Gastrocnemius medialis (tissue), 4 donors: ENCODE measurements at regions not wholly inside any gene's neighbourhood (a gene's known extent, or its start where the extent isn't known, plus 50 kb on each side); places are given as distances from the start of the nearest gene placed in this dataset.

Experiments
- ATAC-seq, 2 donors: fragments of 150-250 bp; one replicate each; pipeline ENCODE4 v1.9.1; 2016
- DNase-seq, 2 donors: peaks; one replicate each; pipeline ENCODE4 v3.0.0-alpha.2; 2019
- H3K27ac ChIP-seq, 4 donors: fragments of 200-600 bp; sonication (generic); 1 replicate in 1 of 4; 2 replicates in 3 of 4; pipeline ENCODE4 v1.5.1; 2016 to 2018; ENCODE audit warnings: mild to moderate bottlenecking in 2 of 4, moderate library complexity in 1 of 4
- H3K27me3 ChIP-seq, 3 donors: fragments of 200-600 bp; sonication (generic) in 2 of 3; 1 replicate in 1 of 3; 2 replicates in 2 of 3; pipeline versions ENCODE4 v1.5.1 to v1.6.0; 2016 to 2019; ENCODE audit warnings: mild to moderate bottlenecking in 1 of 3, moderate library complexity in 1 of 3
- H3K36me3 ChIP-seq, 2 donors: fragments of 200-600 bp; sonication (generic) in 1 of 2; one replicate each; pipeline ENCODE4 v1.5.1; 2017 to 2018
- H3K4me1 ChIP-seq, 2 donors: fragments of 200-600 bp; sonication (generic) in 1 of 2; one replicate each; pipeline ENCODE4 v1.5.1; 2016 to 2017; ENCODE audit warnings: mild to moderate bottlenecking in 2 of 2
- H3K4me3 ChIP-seq, 4 donors: fragments of 200-600 bp; sonication (generic) in 3 of 4; 1 replicate in 1 of 4; 2 replicates in 3 of 4; pipeline ENCODE4 v1.5.1; 2016 to 2019; ENCODE audit warnings: mild to moderate bottlenecking in 2 of 4
- H3K9me3 ChIP-seq, 3 donors: fragments of 200-600 bp; sonication (generic) in 2 of 3; 1 replicate in 1 of 3; 2 replicates in 2 of 3; pipeline ENCODE4 v1.5.1; 2016 to 2019
- POLR2A ChIP-seq, 2 donors: fragments of 450-650 bp; IDR thresholded peaks; one replicate each; pipeline ENCODE4 v1.6.1; 2017; ENCODE audit warnings: antibody characterized with exemption in 2 of 2, mild to moderate bottlenecking in 2 of 2, moderate library complexity in 2 of 2
- in situ Hi-C, 4 donors: fragments of 200-750 bp; cut with MboI; loops; one replicate each; pipeline versions ENCODE4 v1.15.0 to v1.8.0; 2017; ENCODE audit warnings: low sequenced_read_pairs in 4 of 4
- intact Hi-C: fragments of 100-400 bp; cut with DNase I; formaldehyde crosslinking; loops from one replicate; pipeline ENCODE4 v1.15.1; 2023; ENCODE audit warnings: low total_unique reads
- TF ChIP-seq, protein P1 (sequence below), 5 experiments: fragments of 450-650 bp in 3 of 5; fragments of 200-600 bp in 2 of 5; sonication (generic) in 2 of 5; IDR thresholded peaks in 4 of 5; conservative IDR thresholded peaks in 1 of 5; 1 replicate in 4 of 5; 2 replicates in 1 of 5; pipeline ENCODE4 v1.5.1; 2016 to 2019; ENCODE audit warnings: antibody characterized with exemption in 5 of 5, mild to moderate bottlenecking in 3 of 5, moderate library complexity in 3 of 5

DNA sequence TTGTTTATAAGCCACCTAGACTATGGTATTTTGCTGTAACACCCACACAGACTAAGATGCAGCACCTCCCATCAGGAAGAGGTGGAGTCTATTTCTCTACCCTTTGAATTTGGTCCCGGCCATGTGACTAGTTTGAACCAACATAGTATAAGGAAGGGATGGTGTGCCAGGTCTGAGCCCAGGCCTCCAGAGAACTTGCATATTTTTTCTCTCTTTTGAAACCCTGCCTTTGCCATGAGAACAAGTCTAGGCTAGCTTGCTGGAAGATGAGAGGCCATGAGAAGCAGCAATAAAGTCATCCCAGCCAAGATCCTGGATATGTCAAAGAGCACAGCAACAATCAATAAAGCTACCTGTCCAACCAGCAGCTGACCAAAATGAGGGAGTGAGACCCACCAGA is 63.0 kb upstream of the ANKEF1 start:
- Histone ChIP-seq H3K36me3 (no peaks in the 10 kb centered on the region), H3K27ac (no peak overlapping the region), H3K4me3 (no peak overlapping the region), H3K4me1 (no peaks in the 10 kb centered on the region), H3K27me3 (no peaks in the 10 kb centered on the region), H3K9me3 (no peaks in the 10 kb centered on the region)
- no peak for DNase-seq
- intact Hi-C loops (loop anchor here (10.0 kb wide), 1 partner anchor 563 kb away; no protein-coding TSS in a partner anchor), in situ Hi-C loops (loop anchor here in 1 of 4 donors (10.0 kb wide), 2 partner anchors 113 to 453 kb away; no protein-coding TSS in a partner anchor)
- no peak for ATAC-seq
- TF ChIP-seq, protein P1, sequence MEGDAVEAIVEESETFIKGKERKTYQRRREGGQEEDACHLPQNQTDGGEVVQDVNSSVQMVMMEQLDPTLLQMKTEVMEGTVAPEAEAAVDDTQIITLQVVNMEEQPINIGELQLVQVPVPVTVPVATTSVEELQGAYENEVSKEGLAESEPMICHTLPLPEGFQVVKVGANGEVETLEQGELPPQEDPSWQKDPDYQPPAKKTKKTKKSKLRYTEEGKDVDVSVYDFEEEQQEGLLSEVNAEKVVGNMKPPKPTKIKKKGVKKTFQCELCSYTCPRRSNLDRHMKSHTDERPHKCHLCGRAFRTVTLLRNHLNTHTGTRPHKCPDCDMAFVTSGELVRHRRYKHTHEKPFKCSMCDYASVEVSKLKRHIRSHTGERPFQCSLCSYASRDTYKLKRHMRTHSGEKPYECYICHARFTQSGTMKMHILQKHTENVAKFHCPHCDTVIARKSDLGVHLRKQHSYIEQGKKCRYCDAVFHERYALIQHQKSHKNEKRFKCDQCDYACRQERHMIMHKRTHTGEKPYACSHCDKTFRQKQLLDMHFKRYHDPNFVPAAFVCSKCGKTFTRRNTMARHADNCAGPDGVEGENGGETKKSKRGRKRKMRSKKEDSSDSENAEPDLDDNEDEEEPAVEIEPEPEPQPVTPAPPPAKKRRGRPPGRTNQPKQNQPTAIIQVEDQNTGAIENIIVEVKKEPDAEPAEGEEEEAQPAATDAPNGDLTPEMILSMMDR (IDR thresholded peaks at IDR 0.05 in 4 of 5, conservative IDR thresholded peaks at IDR 0.05 in 1 of 5), result no peak
- no peak for TF ChIP-seq POLR2A (IDR thresholded peaks at IDR 0.05)

DNA sequence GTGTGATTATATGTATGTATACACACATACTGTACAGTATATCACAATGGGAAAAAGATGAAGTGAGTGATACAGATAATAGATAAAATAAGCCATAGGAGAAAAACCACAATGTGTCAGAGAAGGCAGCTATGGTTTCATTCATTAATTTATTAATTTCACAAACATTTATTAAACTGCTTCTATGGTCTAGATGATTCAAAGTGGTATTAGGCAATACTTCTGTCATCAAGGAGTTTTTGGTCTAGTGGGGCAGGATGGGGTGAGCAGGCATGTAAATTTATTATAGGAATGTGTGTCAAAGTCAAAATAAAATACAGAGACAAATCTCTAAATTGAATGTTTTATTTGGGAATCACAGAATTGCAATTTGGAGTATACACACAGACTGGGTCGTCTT is 65.2 kb upstream of the ANKEF1 start:
- Histone ChIP-seq H3K4me1 (no peaks in the 10 kb centered on the region), H3K4me3 (no peak overlapping the region), H3K27ac (no peak overlapping the region), H3K27me3 (no peaks in the 10 kb centered on the region), H3K9me3 (no peaks in the 10 kb centered on the region), H3K36me3 (no peaks in the 10 kb centered on the region)
- TF ChIP-seq, protein P1 (IDR thresholded peaks at IDR 0.05 in 4 of 5, conservative IDR thresholded peaks at IDR 0.05 in 1 of 5), result no peak
- TF ChIP-seq POLR2A (IDR thresholded peaks at IDR 0.05), result no peak
- intact Hi-C loops (loop anchor here (10.0 kb wide), 1 partner anchor 565 kb away; no protein-coding TSS in a partner anchor), in situ Hi-C loops (loop anchor here in 1 of 4 donors (10.0 kb wide), 2 partner anchors 115 to 455 kb away; no protein-coding TSS in a partner anchor)
- no peak for DNase-seq
- ATAC-seq, result no peak

DNA sequence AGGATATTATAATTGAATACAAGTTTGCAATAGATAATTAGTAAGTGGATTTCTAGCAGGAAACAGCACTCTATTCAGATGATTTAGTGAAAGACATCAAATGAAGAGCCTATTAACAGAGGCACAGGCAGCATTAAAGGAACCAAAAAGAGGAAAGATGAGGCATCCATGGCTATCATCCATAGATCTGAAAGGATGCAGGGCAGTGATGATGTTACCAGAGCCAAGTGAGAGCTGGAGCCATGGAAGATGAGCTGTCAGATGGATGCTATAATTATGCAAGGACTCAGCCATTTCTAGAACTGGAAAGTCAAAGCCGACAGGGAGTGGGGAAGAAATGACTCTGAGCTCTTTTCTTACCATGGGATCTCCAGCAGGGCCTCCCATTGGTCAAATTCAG is 66.8 kb upstream of the ANKEF1 start:
- Histone ChIP-seq H3K27ac (no peak overlapping the region), H3K9me3 (no peaks in the 10 kb centered on the region), H3K36me3 (no peaks in the 10 kb centered on the region), H3K4me1 (no peaks in the 10 kb centered on the region), H3K4me3 (no peak overlapping the region), H3K27me3 (peaks cover 0 to 2% (median 0%) of the 10 kb centered on the region in 3 donors)
- DNase-seq (no peak), ATAC-seq (no peak)
- in situ Hi-C loops, result no loop called here
- intact Hi-C loops, result no loop called here
- TF ChIP-seq, protein P1 (IDR thresholded peaks at IDR 0.05 in 4 of 5, conservative IDR thresholded peaks at IDR 0.05 in 1 of 5), result no peak
- TF ChIP-seq POLR2A (IDR thresholded peaks at IDR 0.05), result no peak

DNA sequence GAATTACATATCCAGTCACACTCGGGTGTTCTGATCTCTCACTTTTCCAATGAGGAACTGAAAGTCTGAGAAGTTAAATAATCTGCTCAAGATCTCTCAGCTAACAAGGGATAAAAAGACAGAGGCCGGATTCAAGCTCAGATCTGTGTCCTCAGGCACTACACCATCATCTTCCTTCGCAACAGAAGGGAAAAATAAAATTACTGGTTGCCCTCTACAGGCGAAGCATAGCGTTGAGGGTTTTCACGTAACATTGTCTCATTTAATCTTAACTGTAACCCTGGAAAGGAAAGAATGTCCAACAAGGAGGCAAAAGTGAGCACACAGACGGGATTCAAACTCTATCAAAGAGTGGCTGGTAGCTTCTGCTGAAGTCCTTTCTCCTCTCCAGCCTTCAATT is 67.8 kb upstream of the ANKEF1 start:
- DNase-seq (no peak), ATAC-seq (no peak)
- no peak overlapping the region for H3K27ac ChIP-seq
- intact Hi-C loops, result no loop called here
- in situ Hi-C loops, result no loop called here
- H3K27me3 ChIP-seq, result peaks cover 0 to 2% (median 0%) of the 10 kb centered on the region in 3 donors
- no peaks in the 10 kb centered on the region for H3K36me3 ChIP-seq
- no peak overlapping the region for H3K4me3 ChIP-seq
- no peak for TF ChIP-seq POLR2A (IDR thresholded peaks at IDR 0.05)
- TF ChIP-seq, protein P1 (IDR thresholded peaks at IDR 0.05 in 4 of 5, conservative IDR thresholded peaks at IDR 0.05 in 1 of 5), result no peak
- H3K9me3 ChIP-seq, result no peaks in the 10 kb centered on the region
- H3K4me1 ChIP-seq, result no peaks in the 10 kb centered on the region

DNA sequence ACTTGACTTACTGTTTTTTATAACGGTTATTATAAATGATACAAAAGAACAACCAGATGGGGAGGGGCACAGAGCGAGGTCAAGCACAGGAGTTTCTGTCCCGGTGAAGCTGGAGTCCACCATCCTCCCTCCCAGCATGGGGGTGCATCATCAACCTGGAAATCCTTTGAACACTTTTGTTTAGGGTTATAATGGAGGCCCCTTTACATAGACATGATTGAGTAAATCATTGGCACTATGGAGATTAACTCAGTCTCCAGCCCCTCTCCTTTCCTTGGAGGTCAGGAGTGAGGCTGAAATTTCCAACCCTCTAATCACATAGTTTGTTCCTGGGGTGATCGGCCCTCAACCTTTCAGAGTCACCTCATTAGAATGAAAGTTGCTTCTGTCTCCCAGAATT is 71.8 kb upstream of the ANKEF1 start:
- TF ChIP-seq, protein P1 (IDR thresholded peaks at IDR 0.05 in 4 of 5, conservative IDR thresholded peaks at IDR 0.05 in 1 of 5), result no peak
- no peak for TF ChIP-seq POLR2A (IDR thresholded peaks at IDR 0.05)
- H3K4me1 ChIP-seq, result no peaks in the 10 kb centered on the region
- no peaks in the 10 kb centered on the region for H3K36me3 ChIP-seq
- no peak overlapping the region for H3K27ac ChIP-seq
- H3K9me3 ChIP-seq, result no peaks in the 10 kb centered on the region
- in situ Hi-C loops (no loop called here), intact Hi-C loops (no loop called here)
- no peak for DNase-seq
- no peak overlapping the region for H3K4me3 ChIP-seq
- ATAC-seq, result no peak
- H3K27me3 ChIP-seq, result peaks cover 0 to 2% (median 0%) of the 10 kb centered on the region in 3 donors
